Lower lobe of right lung (tissue), 2 donors: ENCODE measurements at regions not wholly inside any gene's neighbourhood (a gene's known extent, or its start where the extent isn't known, plus 50 kb on each side); places are given as distances from the start of the nearest gene placed in this dataset.

ENCODE experiments used
- ATAC-seq, 2 donors: fragments of 200-7000 bp; cut with Tn5 transposase; one replicate each; pipeline ENCODE4 v1.9.1; 2020 to 2022; ENCODE audit warnings: mild to moderate bottlenecking in 2 of 2, moderate library complexity in 2 of 2
- DNase-seq: peaks from one replicate; pipeline ENCODE4 v3.0.0-alpha.2; 2020
- H3K27ac ChIP-seq: fragments of 200-600 bp; one replicate; pipeline ENCODE4 v1.8.0; 2022
- H3K27me3 ChIP-seq: fragments of 200-600 bp; one replicate; pipeline ENCODE4 v1.8.0; 2022; ENCODE audit warnings: low read depth
- H3K36me3 ChIP-seq: fragments of 200-600 bp; one replicate; pipeline ENCODE4 v1.8.0; 2022; ENCODE audit warnings: mild to moderate bottlenecking
- H3K4me1 ChIP-seq: fragments of 200-600 bp; one replicate; pipeline ENCODE4 v1.8.0; 2022
- H3K4me3 ChIP-seq: fragments of 200-600 bp; one replicate; pipeline ENCODE4 v1.8.0; 2022; ENCODE audit warnings: mild to moderate bottlenecking
- H3K9me3 ChIP-seq: fragments of 200-600 bp; one replicate; pipeline ENCODE4 v1.8.0; 2022
- CTCF ChIP-seq: fragments of 200-600 bp; IDR thresholded peaks from one replicate; pipeline ENCODE4 v1.8.0; 2022; ENCODE audit warnings: antibody characterized with exemption, mild to moderate bottlenecking
- intact Hi-C: fragments of 100-400 bp; cut with DNase I; formaldehyde crosslinking; loops from one replicate; pipeline ENCODE4 v1.11.0; 2022
- donor health status: DM: no; HTN: yes; CAD: no; lungs with severe emphysema.

- intact Hi-C loops: no loop called here
- ATAC-seq: no peak
Measured at GRCh38 chr2:156003780-156004179, 328.7 kb downstream of the NR4A2 start.

GRCh38 chr2:156001851-156002250 lies 330.7 kb downstream of the NR4A2 start:
- no peak overlapping the region for H3K27ac ChIP-seq
- intact Hi-C loops: no loop called here
- ATAC-seq: no peak

More at GRCh38 chr2:156003780-156004179, 328.7 kb downstream of the NR4A2 start:
- Histone ChIP-seq H3K4me3 (no peak overlapping the region), H3K27ac (no peak overlapping the region), H3K27me3 (no peaks in the 10 kb centered on the region), H3K4me1 (no peaks in the 10 kb centered on the region), H3K9me3 (no peaks in the 10 kb centered on the region), H3K36me3 (no peaks in the 10 kb centered on the region)
- TF ChIP-seq CTCF: no peak
- DNase-seq: no peak

GRCh38 chr2:155997538-155997937 lies 335.0 kb downstream of the NR4A2 start:
- DNase-seq (no peak), ATAC-seq (no peak)
- Histone ChIP-seq H3K9me3 (no peaks in the 10 kb centered on the region), H3K27ac (no peak overlapping the region), H3K4me3 (no peak overlapping the region), H3K4me1 (no peaks in the 10 kb centered on the region), H3K36me3 (no peaks in the 10 kb centered on the region), H3K27me3 (no peaks in the 10 kb centered on the region)
- intact Hi-C loops: no loop called here
- no peak for TF ChIP-seq CTCF

More at GRCh38 chr2:156001851-156002250, 330.7 kb downstream of the NR4A2 start:
- Histone ChIP-seq H3K4me1 (no peaks in the 10 kb centered on the region), H3K27me3 (no peaks in the 10 kb centered on the region), H3K9me3 (no peaks in the 10 kb centered on the region), H3K4me3 (no peak overlapping the region), H3K36me3 (no peaks in the 10 kb centered on the region)
- no peak for DNase-seq
- TF ChIP-seq CTCF: no peak

- Histone ChIP-seq H3K9me3 (no peaks in the 10 kb centered on the region), H3K4me3 (no peak overlapping the region), H3K27me3 (no peaks in the 10 kb centered on the region), H3K4me1 (no peaks in the 10 kb centered on the region), H3K36me3 (no peaks in the 10 kb centered on the region), H3K27ac (no peak overlapping the region)
- no peak for ATAC-seq
- no peak for DNase-seq
- TF ChIP-seq CTCF: no peak
- intact Hi-C loops: no loop called here
Measured at GRCh38 chr2:155994315-155994714, 338.2 kb downstream of the NR4A2 start.

- intact Hi-C loops: no loop called here
- TF ChIP-seq CTCF: no peak
- Histone ChIP-seq H3K4me3 (no peak overlapping the region), H3K27me3 (no peaks in the 10 kb centered on the region), H3K4me1 (no peaks in the 10 kb centered on the region), H3K9me3 (no peaks in the 10 kb centered on the region), H3K36me3 (no peaks in the 10 kb centered on the region), H3K27ac (no peak overlapping the region)
- no peak for ATAC-seq
- no peak for DNase-seq
Measured at GRCh38 chr2:155983845-155984244, 348.7 kb downstream of the NR4A2 start.

GRCh38 chr2:155982135-155982534 lies 350.4 kb downstream of the NR4A2 start:
- Histone ChIP-seq H3K27me3 (no peaks in the 10 kb centered on the region), H3K27ac (no peak overlapping the region), H3K36me3 (no peaks in the 10 kb centered on the region), H3K9me3 (no peaks in the 10 kb centered on the region), H3K4me3 (no peak overlapping the region), H3K4me1 (no peaks in the 10 kb centered on the region)
- TF ChIP-seq CTCF: no peak
- intact Hi-C loops: no loop called here
- DNase-seq (no peak), ATAC-seq (no peak)
